Activated B cell treated with CpG ODN at 0.5 μM for 24 hours (primary cell): ENCODE measurements at regions not wholly inside any gene's neighbourhood (a gene's known extent, or its start where the extent isn't known, plus 50 kb on each side); places are given as distances from the start of the nearest gene placed in this dataset.
A peak's percentile ranks its signal among the peaks of the same experiment; 100 is the strongest.
"Not testable (repeated sequence)": the region's sequence is repeated elsewhere in the genome, so short reads cannot be mapped to it uniquely, and the experiment has no call there.

ENCODE experiments used
- ATAC-seq: fragments of 200-7000 bp; cut with Tn5 transposase; one replicate; pipeline ENCODE4 v1.10.0; 2021; ENCODE audit warnings: low read depth, mild to moderate bottlenecking, moderate library complexity
- CTCF ChIA-PET: fragments of 350-600 bp; sonication (Branson Sonifier 250); formaldehyde crosslinking; loops from one replicate; lab custom pipeline; 2021; ENCODE audit warnings: antibody characterized with exemption; lab: Charles Lee
- POLR2A ChIA-PET: fragments of 350-600 bp; sonication (Branson Sonifier 250); formaldehyde crosslinking; loops from one replicate; lab custom pipeline; 2021; ENCODE audit warnings: antibody characterized with exemption; lab: Charles Lee
- DNase-seq: peaks from one replicate; pipeline ENCODE4 v3.0.0; 2022
- H3K27ac Mint-ChIP-seq: one replicate; pipeline ENCODE4 v1.8.0; 2020; ENCODE audit warnings: mixed read lengths
- H3K27me3 Mint-ChIP-seq: one replicate; pipeline ENCODE4 v1.8.0; 2021; ENCODE audit warnings: mixed read lengths
- H3K36me3 Mint-ChIP-seq: one replicate; pipeline ENCODE4 v1.8.0; 2021; ENCODE audit warnings: low read depth, mixed read lengths
- H3K4me1 Mint-ChIP-seq: one replicate; pipeline ENCODE4 v1.8.0; 2021; ENCODE audit warnings: mixed read lengths
- H3K4me3 Mint-ChIP-seq: one replicate; pipeline ENCODE4 v1.8.0; 2020; ENCODE audit warnings: mild to moderate bottlenecking, mixed read lengths
- H3K9me3 Mint-ChIP-seq: one replicate; pipeline ENCODE4 v1.8.0; 2020; ENCODE audit warnings: mixed read lengths
- intact Hi-C: fragments of 100-400 bp; cut with micrococcal nuclease; formaldehyde crosslinking; loops from one replicate; pipeline ENCODE4 v1.15.1; 2024
- TF ChIP-seq, protein P1 (sequence below): fragments of 200-600 bp; IDR thresholded peaks from one replicate; pipeline ENCODE4 v1.8.0; 2022; ENCODE audit warnings: antibody characterized with exemption, mild to moderate bottlenecking

DNA sequence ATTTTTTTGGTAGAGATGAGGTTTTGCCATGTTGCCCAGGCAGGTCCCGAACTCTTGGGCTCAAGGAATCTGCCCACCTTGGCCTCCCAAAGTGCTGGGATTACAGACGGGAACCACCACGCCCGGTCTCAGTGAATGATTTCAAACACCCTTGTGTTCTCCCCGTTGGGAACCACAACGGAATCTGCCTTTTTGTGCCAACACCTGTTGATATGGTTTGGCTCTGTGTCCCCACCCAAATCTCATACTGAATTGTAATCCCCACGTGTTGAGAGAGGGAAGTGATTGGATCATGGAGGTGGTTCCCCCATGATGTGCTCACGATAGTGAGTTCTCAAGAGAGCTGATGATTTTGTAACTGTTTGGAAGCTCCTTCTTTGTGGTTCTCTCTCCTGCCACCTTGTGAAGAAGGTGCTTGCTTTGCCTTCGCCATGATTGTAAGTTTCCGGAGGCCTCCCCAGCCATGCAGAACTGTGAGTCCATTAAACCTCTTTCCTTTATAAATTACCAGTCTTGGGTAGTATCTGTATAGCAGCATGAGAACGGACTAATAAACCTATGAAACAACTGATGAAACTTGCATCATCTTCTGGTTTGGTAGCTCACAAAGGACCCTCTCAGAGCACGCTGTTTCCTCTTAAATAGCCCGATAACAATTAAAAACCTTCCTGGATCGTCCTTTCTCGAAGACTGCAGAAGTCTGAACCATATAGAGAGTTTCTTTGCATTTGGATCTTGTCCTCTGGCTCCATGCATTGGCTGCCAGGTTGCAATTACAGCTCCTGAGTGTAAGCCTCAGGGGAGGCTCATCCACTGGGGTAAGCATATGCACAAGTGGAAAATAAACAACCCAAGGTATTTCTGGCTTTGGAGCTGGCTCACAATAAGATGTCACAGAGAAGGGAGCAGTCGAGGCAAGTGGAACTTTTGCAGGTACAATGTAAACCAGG, 91.5 kb downstream of the SPRY4 start:
- ChIA-PET CTCF (no interaction called here), POLR2A (no interaction called here)
- TF ChIP-seq, protein P1, sequence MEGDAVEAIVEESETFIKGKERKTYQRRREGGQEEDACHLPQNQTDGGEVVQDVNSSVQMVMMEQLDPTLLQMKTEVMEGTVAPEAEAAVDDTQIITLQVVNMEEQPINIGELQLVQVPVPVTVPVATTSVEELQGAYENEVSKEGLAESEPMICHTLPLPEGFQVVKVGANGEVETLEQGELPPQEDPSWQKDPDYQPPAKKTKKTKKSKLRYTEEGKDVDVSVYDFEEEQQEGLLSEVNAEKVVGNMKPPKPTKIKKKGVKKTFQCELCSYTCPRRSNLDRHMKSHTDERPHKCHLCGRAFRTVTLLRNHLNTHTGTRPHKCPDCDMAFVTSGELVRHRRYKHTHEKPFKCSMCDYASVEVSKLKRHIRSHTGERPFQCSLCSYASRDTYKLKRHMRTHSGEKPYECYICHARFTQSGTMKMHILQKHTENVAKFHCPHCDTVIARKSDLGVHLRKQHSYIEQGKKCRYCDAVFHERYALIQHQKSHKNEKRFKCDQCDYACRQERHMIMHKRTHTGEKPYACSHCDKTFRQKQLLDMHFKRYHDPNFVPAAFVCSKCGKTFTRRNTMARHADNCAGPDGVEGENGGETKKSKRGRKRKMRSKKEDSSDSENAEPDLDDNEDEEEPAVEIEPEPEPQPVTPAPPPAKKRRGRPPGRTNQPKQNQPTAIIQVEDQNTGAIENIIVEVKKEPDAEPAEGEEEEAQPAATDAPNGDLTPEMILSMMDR: no peak
- H3K27me3 Mint-ChIP-seq: peaks cover 22% of the 10 kb centered on the region
- H3K36me3 Mint-ChIP-seq: no peaks in the 10 kb centered on the region
- no peaks in the 10 kb centered on the region for H3K4me1 Mint-ChIP-seq
- no peak overlapping the region for H3K4me3 Mint-ChIP-seq
- DNase-seq (no peak), ATAC-seq (no peak)
- intact Hi-C loops: no loop called here
- no peak overlapping the region for H3K27ac Mint-ChIP-seq
- H3K9me3 Mint-ChIP-seq: no peaks in the 10 kb centered on the region

DNA sequence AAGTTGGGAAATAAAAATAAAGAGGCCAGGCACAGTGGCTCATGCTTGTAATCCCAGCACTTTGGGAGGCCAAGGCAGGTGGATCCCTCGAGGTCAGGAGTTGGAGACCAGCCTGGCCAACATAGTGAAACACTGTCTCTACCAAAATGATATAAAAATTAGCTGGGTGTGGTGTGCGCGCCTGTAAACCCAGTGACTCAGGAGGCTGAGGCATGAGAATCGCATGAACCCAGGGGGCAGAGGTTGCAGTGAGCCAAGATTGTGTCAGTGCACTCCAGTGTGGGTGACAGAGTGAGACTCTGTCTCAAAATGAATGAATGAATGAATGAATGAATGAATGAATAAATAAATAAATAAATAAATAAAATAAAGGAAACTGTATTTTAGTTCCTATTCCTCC, 93.9 kb downstream of the SPRY4 start:
- POLR2A ChIA-PET, H3K9me3 Mint-ChIP-seq, CTCF ChIA-PET, DNase-seq, H3K36me3 Mint-ChIP-seq, H3K27ac Mint-ChIP-seq, H3K4me1 Mint-ChIP-seq, intact Hi-C loops, ATAC-seq, H3K4me3 Mint-ChIP-seq: not testable (repeated sequence)
- H3K27me3 Mint-ChIP-seq: peaks cover 18% of the 10 kb centered on the region

DNA sequence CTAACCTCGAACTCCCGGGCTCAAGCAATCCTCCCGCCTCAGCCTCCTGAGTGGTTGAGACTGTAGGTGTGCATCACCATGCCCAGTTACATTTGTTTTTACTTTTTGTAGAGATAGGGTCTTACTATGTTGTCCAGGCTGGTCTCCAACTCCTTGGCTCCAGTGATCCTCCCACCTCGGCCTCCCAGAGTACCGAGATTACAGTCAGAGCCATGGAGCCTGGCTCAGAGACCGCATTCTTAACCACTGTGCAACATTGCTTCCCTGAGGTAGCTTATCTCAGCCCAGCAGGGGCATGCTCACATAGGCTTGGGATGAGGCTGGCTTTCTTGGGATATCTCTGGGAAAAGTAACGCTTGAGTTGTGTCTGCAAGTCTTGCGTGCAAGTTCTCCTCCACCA, 99.7 kb downstream of the SPRY4 start:
- POLR2A ChIA-PET: no interaction called here
- intact Hi-C loops: loop anchor here (10.0 kb wide), 2 partner anchors 580 to 1950 kb away; partner anchors contain the start of genes KCTD16 and YIPF5
- no peak for ATAC-seq

DNA sequence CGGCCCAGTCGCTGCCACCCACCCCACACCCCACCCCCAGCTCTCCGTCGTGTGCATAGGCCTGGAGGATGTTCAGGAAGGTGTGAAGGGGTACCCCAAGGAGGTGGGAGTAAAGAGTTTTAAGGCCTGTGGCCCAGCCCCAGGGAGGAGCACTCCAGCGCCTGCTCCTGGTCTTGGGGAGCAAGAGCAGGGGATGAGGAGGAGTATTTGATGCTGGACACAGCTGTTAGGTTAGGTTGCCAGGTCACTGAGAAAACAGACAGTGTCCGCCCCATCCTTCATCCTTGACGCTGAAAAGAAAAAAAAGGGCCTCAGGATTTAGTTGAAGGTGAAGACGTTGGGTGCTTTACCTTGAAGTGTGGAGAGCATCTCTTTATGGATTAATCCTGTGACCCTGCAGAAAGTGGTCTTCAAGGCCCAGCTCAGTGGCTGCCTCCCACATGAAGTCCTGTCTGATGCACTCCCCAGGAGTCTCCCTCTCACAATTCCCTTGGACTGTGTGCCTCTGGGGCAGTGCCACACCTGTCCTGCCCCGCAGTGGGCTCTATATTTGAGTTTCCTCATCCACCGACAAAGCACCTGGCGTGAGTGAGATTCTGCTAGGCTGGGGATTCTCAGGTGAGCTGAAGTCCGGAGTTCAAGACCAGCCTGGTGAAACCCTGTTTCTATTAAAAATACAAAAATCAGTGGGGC, 101.8 kb downstream of the SPRY4 start:
- H3K4me1 Mint-ChIP-seq: peaks cover 28% of the 10 kb centered on the region
- ChIA-PET POLR2A (interaction anchor here (0.9 to 1.2 kb wide), 3 partner anchors 134 to 254 kb away, joined by 3 read pairs; partner anchors contain the start of gene RNF14), CTCF (interaction anchor here (0.7 kb wide), 1 partner anchor 433 kb away, joined by 3 read pairs; no protein-coding TSS in a partner anchor)
- TF ChIP-seq, protein P1: no peak
- no peak for ATAC-seq
- intact Hi-C loops: loop anchor here (1.0 to 10.0 kb wide), 7 partner anchors 104 to 1952 kb away; partner anchors contain the start of genes KCTD16, SPRY4 and YIPF5
- peak overlapping the region; percentile 61 for H3K27ac Mint-ChIP-seq
- H3K36me3 Mint-ChIP-seq: no peaks in the 10 kb centered on the region
- DNase-seq: no peak
- H3K27me3 Mint-ChIP-seq: peaks cover 12% of the 10 kb centered on the region
- H3K9me3 Mint-ChIP-seq: peaks cover 2% of the 10 kb centered on the region
- H3K4me3 Mint-ChIP-seq: peak overlapping the region; percentile 50

More for the DNA sequence above, 99.7 kb downstream of the SPRY4 start:
- Mint-ChIP-seq H3K36me3 (no peaks in the 10 kb centered on the region), H3K9me3 (peaks cover 2% of the 10 kb centered on the region), H3K27ac (no peak overlapping the region), H3K4me1 (peaks cover 28% of the 10 kb centered on the region), H3K27me3 (peaks cover 8% of the 10 kb centered on the region), H3K4me3 (no peak overlapping the region)
- TF ChIP-seq, protein P1: no peak
- DNase-seq: no peak
- CTCF ChIA-PET: no interaction called here

DNA sequence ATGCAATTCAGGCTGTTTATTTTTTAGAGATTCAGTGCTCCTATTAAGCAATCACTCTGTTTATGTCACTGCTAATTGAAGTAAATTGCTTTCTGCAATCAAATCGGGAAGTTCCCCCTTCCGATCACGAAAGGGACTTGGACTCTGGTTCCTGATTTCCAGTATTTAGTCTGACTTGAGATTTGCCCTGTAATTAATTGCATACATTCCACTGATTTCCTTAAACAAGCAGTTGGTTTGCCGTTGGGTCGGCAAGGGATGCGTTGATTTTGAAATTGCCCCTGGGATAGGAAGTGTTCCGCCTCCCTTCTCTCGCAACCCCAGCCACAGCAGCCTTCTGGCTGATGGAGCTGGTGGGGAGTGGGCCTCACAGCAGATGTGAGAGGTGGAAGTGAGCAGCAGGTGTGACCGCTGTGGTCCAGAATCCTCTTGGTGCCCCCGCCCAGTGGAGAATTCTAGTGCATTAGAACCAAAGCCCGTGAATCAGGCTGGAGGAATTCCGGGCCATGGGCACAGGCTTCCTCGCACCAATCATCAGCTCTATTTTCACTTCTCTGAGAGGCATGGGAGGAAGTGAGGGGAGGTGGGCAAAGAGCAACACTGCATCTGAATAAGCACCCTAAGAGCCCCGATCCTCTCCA, 102.5 kb downstream of the SPRY4 start:
- ChIA-PET CTCF (interaction anchor here (0.7 kb wide), 1 partner anchor 433 kb away, joined by 3 read pairs; no protein-coding TSS in a partner anchor), POLR2A (interaction anchor here (0.6 to 0.9 kb wide), 2 partner anchors 135 to 332 kb away, joined by 3 to 9 read pairs; no protein-coding TSS in a partner anchor)
- intact Hi-C loops: loop anchor here (2.0 to 10.0 kb wide), 6 partner anchors 105 to 1952 kb away; partner anchors contain the start of genes KCTD16, SPRY4 and YIPF5
- DNase-seq (no peak), ATAC-seq (peak; percentile 32)
- peaks cover 15% of the 10 kb centered on the region for H3K27me3 Mint-ChIP-seq
- peaks cover 28% of the 10 kb centered on the region for H3K4me1 Mint-ChIP-seq
- peaks cover 2% of the 10 kb centered on the region for H3K9me3 Mint-ChIP-seq
- H3K27ac Mint-ChIP-seq: peak overlapping the region; percentile 1
- H3K4me3 Mint-ChIP-seq: peak overlapping the region; percentile 49
- H3K36me3 Mint-ChIP-seq: no peaks in the 10 kb centered on the region
- TF ChIP-seq, protein P1: no peak
